Glomerular endothelial cell (primary cell): ENCODE measurements at regions not wholly inside any gene's neighbourhood (a gene's known extent, or its start where the extent isn't known, plus 50 kb on each side); places are given as distances from the start of the nearest gene placed in this dataset.

ENCODE experiments used
- DNase-seq: peaks from one replicate; pipeline ENCODE4 v3.0.0-alpha.2; 2011; ENCODE audit warnings: low read depth, low spot score; ENCODE audit errors: extremely low read depth

DNA sequence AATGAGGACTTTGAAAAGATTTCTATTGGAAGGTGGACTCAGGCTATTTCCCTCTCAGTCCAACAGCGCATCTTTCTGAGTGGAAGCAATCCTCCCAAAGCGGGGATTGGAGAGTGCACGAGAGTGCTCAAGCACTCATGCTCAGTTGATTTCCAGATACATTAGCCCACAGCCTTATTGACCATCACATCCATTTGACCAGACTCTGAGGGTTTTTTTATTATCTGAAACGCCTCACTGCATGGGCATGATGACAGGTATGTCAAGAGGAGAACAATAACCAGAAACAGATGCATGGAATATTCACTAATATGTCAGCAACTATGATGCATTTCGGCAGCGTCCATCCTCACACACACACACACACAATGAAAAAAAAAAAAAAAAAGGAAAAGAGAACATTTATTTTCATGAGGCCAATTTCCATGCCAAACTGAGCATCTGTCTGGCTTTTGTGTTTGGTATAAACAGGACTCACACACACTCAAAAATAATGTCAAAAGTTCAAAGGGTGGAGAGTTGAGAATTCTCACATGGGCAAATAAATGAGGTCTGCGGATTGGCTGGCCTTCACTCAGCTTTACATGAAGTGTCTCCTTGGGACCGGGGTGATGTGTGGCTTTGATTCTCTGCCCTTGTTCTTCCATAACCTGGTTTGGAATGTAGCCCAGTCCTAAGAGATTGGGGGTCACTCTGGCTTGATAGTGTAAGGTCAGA, 371.6 kb downstream of the MCTP2 start:
- DNase-seq, result peak; percentile 63

DNA sequence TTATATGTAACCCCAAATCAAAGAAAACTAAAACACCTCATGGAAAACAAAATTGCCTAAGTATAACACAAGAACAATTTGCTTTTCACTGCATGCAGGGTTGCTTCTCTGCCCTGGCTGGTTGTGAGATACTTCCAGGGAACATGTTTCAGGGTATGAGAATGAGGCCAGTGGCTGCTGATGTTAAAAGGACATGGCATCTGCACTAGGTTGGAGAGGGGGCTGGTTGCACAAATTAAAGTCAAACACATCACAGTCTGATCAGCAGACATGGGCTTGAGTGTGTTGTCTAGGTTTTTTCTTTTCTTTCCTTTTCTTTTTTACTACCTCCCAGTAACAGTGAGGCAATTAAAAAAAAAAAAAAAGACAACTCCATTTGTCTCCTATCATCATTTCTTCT, 374.9 kb downstream of the MCTP2 start:
- no peak for DNase-seq

DNA sequence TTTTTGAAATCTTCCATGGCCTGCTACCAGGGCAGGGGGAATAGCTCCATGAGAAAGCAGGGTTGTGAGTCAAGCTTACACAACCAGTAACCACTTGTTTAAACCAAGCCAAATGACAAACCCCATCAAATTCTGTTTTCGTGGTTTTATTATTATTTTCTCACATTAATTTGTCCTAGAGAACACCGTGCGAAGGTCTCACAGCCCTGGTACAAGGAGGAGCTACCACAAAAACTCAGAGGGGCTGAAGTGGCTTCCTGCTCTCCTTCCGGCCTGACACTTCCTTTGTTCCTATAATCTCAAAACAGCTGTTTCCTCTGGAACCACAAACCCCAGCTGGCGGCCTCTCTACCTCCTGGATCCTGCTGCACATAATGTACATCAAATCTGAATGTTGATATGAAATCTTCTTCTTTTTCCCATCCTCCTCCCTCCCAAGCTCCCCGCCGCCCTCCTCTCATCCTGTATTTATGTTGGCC, 375.9 kb downstream of the MCTP2 start:
- peak; percentile 77 for DNase-seq

DNA sequence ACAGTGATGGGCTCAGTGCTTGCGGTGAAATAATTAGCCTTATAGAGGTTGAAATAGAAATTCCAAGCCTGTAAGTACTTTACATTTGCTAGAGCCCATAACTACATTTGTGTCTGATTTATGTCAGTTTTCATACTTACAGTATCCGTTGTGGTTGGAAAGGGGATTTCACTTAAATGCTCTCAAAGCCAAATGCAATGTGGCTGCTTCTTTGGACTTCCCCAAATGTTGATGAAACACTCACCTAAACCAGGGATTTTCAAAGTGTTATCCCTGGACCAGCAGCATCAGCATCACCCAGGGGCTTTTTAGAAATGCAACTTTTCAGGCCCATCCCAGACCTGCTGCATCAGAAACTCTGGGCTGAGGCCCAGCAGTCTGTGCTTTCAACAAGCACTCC, 378.7 kb downstream of the MCTP2 start:
- DNase-seq, result no peak

DNA sequence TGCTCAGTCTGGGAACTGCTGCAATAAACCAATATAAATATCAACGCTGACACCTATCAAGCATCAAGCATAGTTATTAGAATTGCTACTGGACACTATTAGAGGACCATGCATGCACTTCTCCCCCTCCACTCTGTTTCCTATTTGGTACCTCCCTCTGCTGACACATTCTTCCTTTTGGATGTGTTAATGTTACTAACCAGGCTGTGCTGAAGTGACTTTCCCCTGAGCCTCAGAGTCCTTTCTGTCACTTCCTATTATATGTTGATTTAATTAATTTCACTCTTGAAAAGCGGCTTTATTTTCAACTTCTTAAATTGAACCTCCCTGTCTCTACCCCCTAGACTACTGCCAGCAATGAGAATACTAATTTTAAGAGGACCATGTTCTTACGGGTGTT, 379.1 kb downstream of the MCTP2 start:
- DNase-seq, result no peak

DNA sequence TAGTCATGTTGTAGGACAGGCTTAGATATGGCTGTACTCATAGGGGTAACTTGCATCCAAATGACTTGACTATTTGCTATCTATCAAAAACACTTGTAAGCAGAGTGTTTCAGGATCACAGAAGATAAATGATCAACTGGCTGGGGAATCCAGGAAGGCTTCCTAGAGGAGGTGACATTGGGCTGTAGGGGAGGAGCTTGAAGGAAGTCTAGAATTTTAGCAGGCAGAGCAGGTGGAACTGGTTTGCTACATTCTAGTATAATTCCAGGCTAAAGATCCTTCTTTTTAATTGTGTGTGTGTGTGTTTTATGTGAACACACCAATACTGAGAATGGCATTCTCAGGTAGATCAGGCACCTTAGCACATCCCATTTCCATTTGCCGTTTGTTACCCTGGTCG, 380.3 kb downstream of the MCTP2 start:
- DNase-seq, result no peak

DNA sequence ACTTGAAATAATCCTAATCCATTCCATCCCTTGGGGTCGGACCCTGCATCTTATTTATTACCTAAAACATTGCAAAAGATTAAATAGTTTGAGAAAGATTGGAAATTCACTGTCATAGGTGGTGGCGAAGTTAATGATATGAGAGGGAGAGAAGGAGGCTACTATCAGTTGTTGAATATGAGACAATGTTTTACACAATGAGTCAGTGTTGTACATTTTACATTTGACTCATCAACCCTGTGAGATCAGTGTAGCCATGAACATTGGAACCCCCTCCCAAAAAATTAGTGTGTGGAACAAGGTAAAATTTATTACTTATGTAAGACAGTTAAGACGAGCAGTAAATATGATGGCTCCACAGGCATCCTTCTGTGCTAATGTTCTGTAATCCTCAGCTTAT, 384.3 kb downstream of the MCTP2 start:
- no peak for DNase-seq

DNA sequence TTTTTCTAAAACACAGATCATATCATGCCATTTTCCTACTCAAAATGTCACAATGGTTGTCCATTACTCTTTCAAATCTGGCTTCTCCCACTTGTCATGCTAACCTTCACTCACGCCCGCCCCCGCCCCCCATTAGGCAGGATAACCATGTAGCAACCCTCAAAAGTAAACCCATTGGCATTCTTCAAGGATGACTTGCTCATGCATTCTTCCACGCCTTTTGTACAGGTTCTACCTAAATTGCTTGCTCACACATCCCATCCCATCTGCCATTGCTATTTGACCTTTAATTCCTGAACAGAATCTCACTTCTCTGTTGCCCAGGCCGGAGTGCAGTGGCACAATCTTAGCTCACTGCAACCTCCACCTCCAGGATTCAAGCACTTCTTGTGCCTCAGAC, 389.3 kb downstream of the MCTP2 start:
- no peak for DNase-seq

DNA sequence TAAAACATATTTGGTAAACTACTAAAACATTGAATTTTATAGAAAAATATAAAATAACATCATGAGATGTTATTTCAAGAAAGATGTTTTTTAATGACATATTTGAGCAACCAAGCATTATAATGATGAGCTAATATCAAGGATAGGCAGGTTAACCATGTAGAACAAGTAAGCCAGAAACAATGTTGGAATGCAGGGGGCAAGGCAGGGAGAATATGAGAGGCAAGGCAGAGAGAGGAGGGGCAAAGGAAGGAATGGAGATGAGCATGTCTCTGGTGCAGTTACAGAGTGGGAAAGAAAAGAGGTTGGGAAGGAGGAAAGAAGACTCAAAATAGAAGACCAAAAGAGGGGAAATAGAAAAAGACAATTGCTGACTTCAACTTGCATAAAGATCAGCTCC, 390.4 kb downstream of the MCTP2 start:
- DNase-seq, result no peak

DNA sequence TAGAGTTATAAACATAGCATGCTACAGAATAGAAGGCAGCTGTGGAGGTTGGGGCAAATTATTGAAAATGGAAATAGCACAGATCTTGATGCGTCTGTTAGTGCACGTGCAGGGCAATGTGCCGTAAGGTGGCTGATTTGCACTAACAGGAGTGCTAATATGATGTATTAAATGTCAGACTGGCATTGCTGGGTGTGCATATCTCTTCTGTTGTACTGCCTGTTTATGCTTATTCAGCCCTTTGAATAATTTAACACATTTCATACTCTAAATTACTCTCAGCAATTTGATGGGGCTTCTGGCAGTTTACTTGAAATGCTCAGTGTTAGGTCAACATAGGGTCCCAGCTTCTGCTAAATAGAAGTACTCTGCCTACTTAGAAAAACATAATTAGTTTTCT, 395.6 kb downstream of the MCTP2 start:
- no peak for DNase-seq

DNA sequence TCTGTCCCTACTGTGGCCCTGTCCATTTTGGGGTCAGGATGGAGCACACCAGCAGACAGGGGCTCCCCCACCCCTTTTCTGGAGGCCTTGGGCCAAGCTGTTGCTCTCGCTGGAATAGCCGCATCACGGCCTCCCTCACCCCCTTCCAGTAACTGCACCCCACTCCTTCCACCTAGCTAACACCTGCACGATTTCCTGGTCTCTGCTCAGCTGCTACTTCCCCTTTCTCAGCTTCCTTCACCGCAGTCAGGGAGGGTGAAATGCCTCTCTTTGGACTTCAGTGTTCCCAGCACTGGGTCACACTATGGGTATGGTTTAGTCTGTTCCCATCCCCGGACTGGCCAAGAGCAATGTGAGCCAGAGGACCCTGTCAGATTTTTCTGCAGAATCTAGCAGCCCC, 400.2 kb downstream of the MCTP2 start:
- no peak for DNase-seq

DNA sequence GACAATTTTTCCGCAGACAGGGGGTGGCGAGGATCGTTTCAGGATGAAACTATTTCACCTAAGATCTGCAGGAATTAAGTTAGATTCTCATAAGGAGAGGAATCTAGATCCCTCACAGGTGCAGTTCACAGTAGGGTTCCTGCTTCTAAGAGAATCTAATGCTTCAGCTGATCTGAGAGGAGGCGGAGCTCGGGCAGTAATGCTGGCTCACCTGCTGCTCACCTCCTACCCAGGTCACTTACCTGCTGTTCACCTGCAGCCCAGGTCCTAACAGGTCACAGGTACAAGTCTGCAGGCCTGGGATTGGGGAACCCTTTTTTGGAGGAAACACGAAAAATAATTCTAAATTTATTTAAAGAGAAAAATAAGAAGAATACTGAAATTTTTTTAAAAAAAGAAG, 406.8 kb downstream of the MCTP2 start:
- no peak for DNase-seq

DNA sequence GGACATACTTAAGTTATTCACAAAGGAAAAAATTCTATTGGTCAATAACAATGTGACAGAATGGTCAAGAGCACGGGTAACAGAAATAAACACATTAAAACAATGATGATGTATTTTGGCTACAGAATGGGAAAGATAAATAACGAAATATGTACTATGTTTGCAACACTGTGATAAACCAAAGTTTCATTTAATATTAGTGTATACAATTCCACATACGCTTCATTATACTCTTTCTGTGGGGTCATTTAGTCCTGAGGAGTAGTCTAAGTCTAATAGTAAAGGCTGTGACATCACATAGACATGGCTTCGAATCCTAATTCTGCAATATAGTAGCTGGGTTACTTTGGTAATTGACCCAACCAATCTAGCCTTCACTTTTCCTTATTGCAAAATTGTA, 408.3 kb downstream of the MCTP2 start:
- no peak for DNase-seq

DNA sequence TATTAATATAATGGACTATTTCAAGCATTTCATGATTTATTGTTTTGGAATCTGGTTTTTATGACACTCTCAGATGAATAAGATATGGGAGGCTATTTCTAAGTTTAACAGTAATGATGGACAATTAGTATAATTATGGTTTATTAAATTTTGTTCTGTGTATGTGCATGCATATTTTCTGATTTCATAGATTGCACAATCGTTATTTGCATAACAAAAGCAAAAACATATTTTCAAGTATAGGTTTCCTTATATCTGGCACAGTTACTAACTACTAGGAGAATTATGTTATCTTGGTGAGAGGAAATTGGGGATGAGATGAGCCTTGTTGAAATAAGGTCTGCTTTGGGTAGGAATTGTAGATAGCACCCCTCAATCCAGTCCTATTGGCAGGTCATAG, 413.1 kb downstream of the MCTP2 start:
- no peak for DNase-seq

DNA sequence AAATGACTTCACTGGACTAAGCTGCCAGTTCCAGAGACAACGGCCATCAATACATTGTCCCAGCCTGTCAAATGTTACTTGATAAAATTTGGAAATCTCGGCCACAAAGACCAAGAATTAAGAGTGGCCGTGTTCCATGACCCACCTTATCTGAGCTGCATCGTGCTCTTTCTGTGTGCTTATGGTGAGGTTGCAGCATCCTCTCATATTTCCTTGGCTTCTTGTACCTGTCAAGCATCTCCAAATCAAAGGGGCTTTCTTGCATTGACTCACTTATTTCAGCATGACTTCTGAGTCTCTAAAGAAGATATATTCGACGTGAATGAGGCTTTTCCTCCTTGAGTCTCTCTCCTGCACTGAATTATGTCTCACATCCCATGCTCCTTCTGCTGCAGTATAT, 421.7 kb downstream of the MCTP2 start:
- DNase-seq, result no peak

DNA sequence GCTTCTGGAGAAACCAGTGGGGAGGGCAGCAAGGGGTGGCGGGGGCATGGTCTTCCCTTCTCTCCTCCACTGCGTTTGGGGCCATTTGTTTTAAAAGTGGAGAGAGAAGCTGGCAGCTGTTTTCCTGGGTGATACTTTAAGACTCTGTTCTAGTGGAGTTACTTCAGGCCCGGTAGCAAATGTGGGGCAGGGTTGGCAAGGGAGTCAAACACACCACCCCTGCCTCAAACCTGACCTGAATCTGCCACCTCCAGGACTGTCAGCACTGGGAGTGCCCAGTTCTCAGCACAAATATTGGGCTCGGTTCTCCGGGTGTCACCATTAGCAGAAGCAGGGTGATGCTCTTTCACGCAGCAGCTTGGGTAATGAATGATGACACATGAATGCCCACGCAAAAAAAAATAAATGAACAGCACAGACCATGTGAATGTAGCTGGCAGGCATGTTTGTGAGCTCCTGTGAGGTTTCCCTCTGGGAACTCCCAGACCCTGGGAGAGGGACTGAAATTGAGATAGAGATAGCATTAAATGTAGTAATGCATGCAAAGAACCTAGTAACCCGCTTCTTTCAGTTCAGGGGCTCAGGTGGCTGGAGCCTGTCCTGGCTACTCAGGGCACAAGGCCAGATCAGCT, 424.0 kb downstream of the MCTP2 start:
- no peak for DNase-seq

DNA sequence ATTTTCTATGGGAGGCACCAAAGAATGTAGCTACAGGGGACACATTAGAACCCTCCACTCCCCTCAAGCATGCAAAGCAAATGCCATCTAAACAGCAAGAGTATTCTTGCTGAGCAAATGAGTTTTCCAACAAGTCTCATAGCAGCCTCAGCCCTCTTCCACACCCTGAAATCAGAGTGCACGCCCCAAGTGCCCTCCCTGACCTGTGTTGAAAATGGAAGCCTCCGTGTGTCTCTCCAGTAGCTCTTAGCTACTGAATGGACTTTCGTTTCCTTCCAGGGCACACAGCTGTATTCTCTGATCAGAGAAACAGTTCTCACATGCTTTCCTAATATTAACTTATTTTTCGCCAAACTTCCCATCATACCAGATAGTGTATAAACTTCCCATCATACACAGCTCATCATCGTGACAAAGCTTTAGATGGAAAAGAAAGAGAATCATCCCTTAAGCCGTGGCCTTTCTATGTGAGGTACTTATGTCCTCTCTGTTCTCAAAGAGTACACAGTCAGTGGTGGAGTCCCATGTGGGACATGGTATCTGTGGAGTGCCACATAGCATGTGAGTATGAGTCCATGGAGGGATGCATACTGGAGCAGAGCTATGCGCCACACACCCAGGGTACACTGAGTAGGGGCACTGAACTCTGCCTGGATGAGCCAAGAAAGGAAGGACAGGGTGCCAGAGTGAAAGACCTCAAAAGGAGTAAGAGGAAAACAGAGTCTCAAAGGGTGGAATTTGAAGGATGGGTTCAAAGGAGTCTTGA, 434.5 kb downstream of the MCTP2 start:
- no peak for DNase-seq

DNA sequence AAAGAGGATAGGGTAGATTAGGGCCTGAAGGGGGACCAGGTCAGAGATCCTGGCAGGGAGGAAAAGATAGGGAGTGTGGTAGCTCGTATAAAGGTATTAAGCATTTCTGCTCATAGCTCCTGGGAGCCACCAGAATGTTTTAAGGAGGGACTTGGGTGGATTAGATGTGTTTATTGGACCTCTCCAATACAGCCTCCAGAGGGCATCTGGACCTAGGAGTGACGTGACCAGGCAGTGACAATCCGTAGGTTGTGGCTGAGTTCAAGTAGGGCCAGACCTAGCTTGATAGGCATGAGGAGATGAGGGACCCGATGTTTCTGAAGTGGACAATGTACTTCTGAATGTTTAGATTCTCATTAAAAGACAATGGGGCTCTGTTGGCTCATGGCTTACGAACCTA, 435.2 kb downstream of the MCTP2 start:
- no peak for DNase-seq

DNA sequence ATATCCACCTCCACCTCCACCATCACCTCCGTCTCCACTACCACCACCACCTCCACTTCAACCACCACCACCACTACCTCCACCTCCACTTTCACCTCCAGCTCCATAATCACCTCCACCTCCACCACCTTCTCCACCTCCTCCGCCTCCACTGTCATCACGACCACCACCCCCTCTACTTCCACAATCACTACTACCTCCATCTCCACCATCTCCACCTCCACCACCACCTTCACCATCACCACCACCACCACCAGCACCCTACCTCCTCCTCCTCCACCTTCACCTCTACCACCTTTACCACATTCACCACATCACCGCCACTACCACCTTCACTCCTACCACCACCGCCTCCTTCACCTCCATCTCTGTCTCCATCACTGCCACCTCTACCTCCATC, 435.7 kb downstream of the MCTP2 start:
- DNase-seq, result no peak

DNA sequence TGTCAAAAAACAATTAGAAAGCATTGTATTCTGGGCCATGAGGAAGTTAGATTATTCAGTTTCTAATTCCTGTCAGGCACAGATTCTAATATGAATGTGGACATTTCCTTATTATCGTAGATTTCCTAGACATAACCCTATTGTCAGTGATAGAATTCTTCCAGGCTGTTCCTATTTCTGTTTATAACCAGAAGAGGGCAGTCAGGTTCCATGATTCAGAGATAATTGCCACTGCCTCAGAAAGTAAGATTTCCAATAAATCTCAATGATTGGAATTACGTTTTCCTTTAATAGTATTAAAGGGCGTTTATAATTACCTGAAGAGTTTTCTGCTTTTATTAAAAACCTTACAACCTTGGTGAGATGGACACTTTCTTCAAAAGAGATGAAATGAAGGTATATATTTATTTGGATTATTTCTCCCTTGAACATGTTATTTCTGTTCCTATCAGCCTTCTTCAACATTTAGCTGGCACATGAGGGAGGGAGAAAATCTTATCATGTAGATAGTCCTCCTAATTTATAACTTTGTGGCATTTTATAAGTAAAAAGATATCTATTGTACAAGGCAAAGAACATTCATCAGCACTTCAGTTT, 439.2 kb downstream of the MCTP2 start:
- DNase-seq, result peak; percentile 47

DNA sequence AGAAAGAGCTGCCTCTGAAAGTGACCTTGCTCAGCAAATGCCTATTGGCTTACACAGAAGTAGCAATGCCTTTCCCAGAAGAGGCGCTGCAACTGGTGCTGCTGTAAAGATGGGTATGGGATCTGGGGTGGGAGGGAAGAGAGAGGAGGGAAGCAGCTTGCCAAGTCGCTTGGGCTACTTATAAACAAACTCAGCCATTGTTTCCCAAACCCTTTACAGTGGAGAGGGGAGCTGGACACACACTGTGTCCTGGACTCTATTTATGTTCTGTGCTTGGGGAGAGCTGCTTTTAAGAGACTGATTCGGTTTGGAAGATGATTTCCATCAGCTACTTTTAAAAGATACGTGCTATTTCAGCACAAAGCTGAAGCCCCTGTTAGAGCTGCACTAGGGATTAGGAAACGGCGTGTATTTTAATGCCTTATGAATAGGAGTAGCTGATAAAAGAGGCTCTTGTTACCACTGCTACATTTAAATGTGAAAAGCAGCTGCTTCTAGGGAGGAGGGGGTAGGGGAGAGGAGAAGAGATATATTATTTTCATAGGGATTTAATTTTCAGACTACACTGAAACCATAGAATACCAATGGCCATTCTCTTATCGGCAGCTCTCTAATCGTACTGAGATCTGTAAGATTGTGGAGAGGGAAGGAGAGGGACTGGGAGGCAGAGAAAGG, 440.6 kb downstream of the MCTP2 start:
- DNase-seq, result no peak
